ENCODE measurements at regions not wholly inside any gene's neighbourhood (a gene's known extent, or its start where the extent isn't known, plus 50 kb on each side); places are given as distances from the start of the nearest gene placed in this dataset.

DNA sequence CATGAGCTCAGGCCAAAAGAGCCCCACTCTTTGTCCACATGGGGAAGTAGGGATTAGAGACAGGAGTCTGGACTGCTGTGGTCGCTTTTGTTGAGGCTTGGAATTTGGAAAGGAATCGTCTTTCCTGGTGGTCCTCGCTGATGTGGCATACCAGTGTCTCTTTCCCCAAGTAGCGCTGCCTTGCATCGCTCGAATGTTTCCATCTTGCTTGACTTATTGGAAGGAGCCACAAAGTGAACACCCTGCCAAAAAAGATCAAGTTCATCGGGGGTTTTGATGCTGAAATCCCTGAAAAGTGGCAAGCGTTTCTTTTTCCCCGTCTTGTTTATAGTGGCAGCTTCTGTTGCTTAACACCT lies 161.3 kb downstream of the MACROH2A1 start:
- Histone ChIP-seq H3K9ac (no peak overlapping the region), H3K27ac (no peak overlapping the region), H3K9me3 (ENCODE audit: low read depth) (no peaks in the 10 kb centered on the region), H3K4me3 (no peak overlapping the region), H3K9me2 (ENCODE audit: insufficient read depth) (no peaks in the 10 kb centered on the region), H3K4me2 (ENCODE audit: unreplicated experiment) (no peak overlapping the region), H4K20me1 (ENCODE audit: insufficient read depth) (no peaks in the 10 kb centered on the region), H3F3A (ENCODE audit: insufficient read depth) (peaks cover 17% of the 10 kb centered on the region), H2AFZ (no peak overlapping the region), H3K4me1 (ENCODE audit: insufficient read depth) (peaks cover 19% of the 10 kb centered on the region), H3K36me3 (ENCODE audit: low read depth) (no peaks in the 10 kb centered on the region), H3K79me2 (ENCODE audit: insufficient read depth) (no peaks in the 10 kb centered on the region), H3K27me3 (replicated peaks; ENCODE audit: insufficient read depth) (no peaks in the 10 kb centered on the region)
- in situ Hi-C loops (cut with MboI), result no loop called here
- no peak for DNase-seq
- TF ChIP-seq EZH2 (IDR thresholded peaks at IDR 0.05; ENCODE audit: insufficient read depth, poor library complexity, severe bottlenecking) (no peak), EZH2phosphoT487 (IDR thresholded peaks at IDR 0.05; ENCODE audit: insufficient read depth, low read depth) (no peak)
- 92 to 93% methylated on average over 9 of the region's 9 CpGs for WGBS, 2 experiments (ENCODE audit: low coverage in 1 of 2, low lambda C conversion rate in 2 of 2, missing lambda C conversion rate in 2 of 2)

DNA sequence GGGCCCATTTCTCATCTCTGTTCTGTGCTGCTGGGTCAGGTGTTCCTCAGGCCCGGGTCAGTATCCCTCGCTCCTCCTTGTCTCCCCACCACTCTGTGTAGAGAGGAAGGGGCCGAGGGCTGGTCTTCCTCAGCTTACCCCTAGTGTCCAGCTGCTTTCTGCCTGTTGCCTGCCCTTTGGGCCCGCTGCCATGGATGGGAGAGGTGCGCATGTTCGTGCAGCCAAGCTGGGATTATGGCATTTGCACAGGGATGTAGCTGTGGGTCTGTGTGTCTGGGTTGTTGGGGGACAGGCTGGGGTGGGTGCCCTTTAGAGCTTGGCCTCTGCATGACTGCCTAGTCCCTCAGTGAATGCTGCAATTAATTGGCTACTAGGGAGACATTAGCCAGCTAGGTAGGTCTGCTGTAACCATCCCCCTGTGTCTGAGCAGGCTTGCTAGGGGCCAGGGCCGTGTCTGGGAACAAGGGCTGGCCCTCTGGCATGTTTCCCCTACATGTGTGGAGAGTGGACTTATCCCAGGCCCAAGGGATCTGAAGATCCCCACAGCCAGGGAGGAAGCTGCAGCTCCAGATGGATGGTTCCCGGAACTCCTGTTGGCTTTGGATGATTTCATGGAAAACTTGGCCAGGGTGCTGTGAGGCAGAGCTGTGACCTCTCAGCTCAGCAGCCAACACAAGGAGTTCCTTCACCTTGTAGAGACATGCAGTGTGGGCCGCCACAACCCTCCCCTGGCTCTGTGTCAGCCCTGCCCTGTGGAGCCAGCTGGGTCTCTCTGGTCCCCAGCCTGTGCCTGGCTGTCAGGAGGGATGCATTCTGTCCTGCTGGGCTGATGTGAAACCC lies 161.9 kb downstream of the MACROH2A1 start:
- no peaks in the 10 kb centered on the region for H3K9me3 ChIP-seq (ENCODE audit: low read depth)
- H4K20me1 ChIP-seq (ENCODE audit: insufficient read depth), result no peaks in the 10 kb centered on the region
- no peak for DNase-seq
- no peaks in the 10 kb centered on the region for H3K36me3 ChIP-seq (ENCODE audit: low read depth)
- TF ChIP-seq EZH2phosphoT487 (IDR thresholded peaks at IDR 0.05; ENCODE audit: insufficient read depth, low read depth), result no peak
- H3K9me2 ChIP-seq (ENCODE audit: insufficient read depth), result no peaks in the 10 kb centered on the region
- no peak overlapping the region for H3K27ac ChIP-seq
- no peaks in the 10 kb centered on the region for H3K79me2 ChIP-seq (ENCODE audit: insufficient read depth)
- WGBS, 2 experiments (ENCODE audit: low coverage in 1 of 2, low lambda C conversion rate in 2 of 2, missing lambda C conversion rate in 2 of 2), result 67 to 69% methylated on average over 9 of the region's 9 CpGs
- peaks cover 13% of the 10 kb centered on the region for H3K4me1 ChIP-seq (ENCODE audit: insufficient read depth)
- in situ Hi-C loops (cut with MboI), result no loop called here
- H2AFZ ChIP-seq, result no peak overlapping the region
- H3K9ac ChIP-seq, result no peak overlapping the region
- peaks cover 11% of the 10 kb centered on the region for H3F3A ChIP-seq (ENCODE audit: insufficient read depth)
- H3K27me3 ChIP-seq (replicated peaks; ENCODE audit: insufficient read depth), result no peaks in the 10 kb centered on the region
- H3K4me2 ChIP-seq (ENCODE audit: unreplicated experiment), result no peak overlapping the region
- H3K4me3 ChIP-seq, result no peak overlapping the region

GRCh38 chr5:135236228-135236907 lies 162.7 kb downstream of the MACROH2A1 start:
- no peaks in the 10 kb centered on the region for H3K9me2 ChIP-seq (ENCODE audit: insufficient read depth)
- H3K9ac ChIP-seq, result no peak overlapping the region
- no peak overlapping the region for H3K4me2 ChIP-seq (ENCODE audit: unreplicated experiment)
- H3F3A ChIP-seq (ENCODE audit: insufficient read depth), result 0 out of 2 replicates have a peak, but pooled peaks cover 4% of the 10 kb centered on the region
- no peak overlapping the region for H2AFZ ChIP-seq
- DNase-seq, result no peak
- no peak overlapping the region for H3K4me3 ChIP-seq
- peaks cover 5% of the 10 kb centered on the region; the same call in 1 of the 2 replicates for H3K4me1 ChIP-seq (ENCODE audit: insufficient read depth)
- H3K9me3 ChIP-seq (ENCODE audit: low read depth), result no peaks in the 10 kb centered on the region
- TF ChIP-seq EZH2 (IDR thresholded peaks at IDR 0.05; ENCODE audit: insufficient read depth, poor library complexity, severe bottlenecking), result no peak
- no peak for TF ChIP-seq EZH2phosphoT487 (IDR thresholded peaks at IDR 0.05; ENCODE audit: insufficient read depth, low read depth)
- H3K27me3 ChIP-seq (replicated peaks; ENCODE audit: insufficient read depth), result no peaks in the 10 kb centered on the region
- no peaks in the 10 kb centered on the region for H4K20me1 ChIP-seq (ENCODE audit: insufficient read depth)
- H3K27ac ChIP-seq, result no peak overlapping the region
- in situ Hi-C loops (cut with MboI), result no loop called here
- H3K36me3 ChIP-seq (ENCODE audit: low read depth), result no peaks in the 10 kb centered on the region
- no peaks in the 10 kb centered on the region for H3K79me2 ChIP-seq (ENCODE audit: insufficient read depth)
- WGBS, 2 experiments (ENCODE audit: low coverage in 1 of 2, low lambda C conversion rate in 2 of 2, missing lambda C conversion rate in 2 of 2), result 69 to 75% methylated on average over 11 of the region's 11 CpGs

DNA sequence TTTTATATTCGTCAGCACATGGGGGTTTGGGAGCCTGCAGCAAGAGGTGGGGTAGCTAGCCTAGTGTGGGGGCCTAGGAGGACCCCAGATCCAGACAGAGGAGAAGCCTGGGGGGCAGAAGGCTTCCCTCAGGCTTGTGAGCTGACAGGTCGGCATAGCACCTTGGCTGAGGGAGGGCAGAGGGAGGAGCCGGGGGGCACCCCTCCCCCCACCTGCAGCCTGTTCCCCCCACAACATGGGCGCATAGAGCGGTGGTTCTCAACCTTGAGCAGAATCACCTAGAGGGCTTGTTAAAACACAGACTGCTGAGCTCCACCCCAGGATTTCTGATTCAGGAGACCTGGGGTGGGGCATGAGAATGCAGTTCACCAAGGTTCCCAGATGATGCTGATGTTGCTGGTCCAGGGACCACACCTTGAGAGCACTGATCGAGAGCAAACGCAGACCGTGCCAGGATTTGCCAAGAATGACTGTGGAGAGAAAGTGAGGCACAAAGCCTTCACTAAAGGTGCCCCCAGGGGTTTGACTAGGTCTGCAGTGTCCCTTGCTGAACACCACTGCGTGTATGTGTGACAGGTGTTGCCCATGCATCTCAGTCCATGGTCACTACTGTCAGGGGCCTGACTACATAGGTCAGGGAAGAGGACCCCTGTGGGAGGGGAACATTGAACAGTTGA lies 163.3 kb downstream of the MACROH2A1 start:
- Histone ChIP-seq H3K27ac (no peak overlapping the region), H2AFZ (no peak overlapping the region), H3K27me3 (replicated peaks; ENCODE audit: insufficient read depth) (no peaks in the 10 kb centered on the region), H3K4me1 (ENCODE audit: insufficient read depth) (peaks cover 4% of the 10 kb centered on the region), H3K79me2 (ENCODE audit: insufficient read depth) (no peaks in the 10 kb centered on the region), H3K4me2 (ENCODE audit: unreplicated experiment) (no peak overlapping the region), H3F3A (ENCODE audit: insufficient read depth) (no peaks in the 10 kb centered on the region), H3K36me3 (ENCODE audit: low read depth) (no peaks in the 10 kb centered on the region), H3K9ac (no peak overlapping the region), H3K9me2 (ENCODE audit: insufficient read depth) (no peaks in the 10 kb centered on the region), H3K9me3 (ENCODE audit: low read depth) (no peaks in the 10 kb centered on the region), H3K4me3 (no peak overlapping the region), H4K20me1 (ENCODE audit: insufficient read depth) (no peaks in the 10 kb centered on the region)
- no peak for DNase-seq
- TF ChIP-seq EZH2phosphoT487 (IDR thresholded peaks at IDR 0.05; ENCODE audit: insufficient read depth, low read depth) (no peak), EZH2 (IDR thresholded peaks at IDR 0.05; ENCODE audit: insufficient read depth, poor library complexity, severe bottlenecking) (no peak)
- in situ Hi-C loops (cut with MboI), result no loop called here
- WGBS, 2 experiments (ENCODE audit: low coverage in 1 of 2, low lambda C conversion rate in 2 of 2, missing lambda C conversion rate in 2 of 2), result 79 to 88% methylated on average over 8 to 9 of the region's 9 CpGs
